ENCODE measurements at regions not wholly inside any gene's neighbourhood (a gene's known extent, or its start where the extent isn't known, plus 50 kb on each side); places are given as distances from the start of the nearest gene placed in this dataset.

DNA sequence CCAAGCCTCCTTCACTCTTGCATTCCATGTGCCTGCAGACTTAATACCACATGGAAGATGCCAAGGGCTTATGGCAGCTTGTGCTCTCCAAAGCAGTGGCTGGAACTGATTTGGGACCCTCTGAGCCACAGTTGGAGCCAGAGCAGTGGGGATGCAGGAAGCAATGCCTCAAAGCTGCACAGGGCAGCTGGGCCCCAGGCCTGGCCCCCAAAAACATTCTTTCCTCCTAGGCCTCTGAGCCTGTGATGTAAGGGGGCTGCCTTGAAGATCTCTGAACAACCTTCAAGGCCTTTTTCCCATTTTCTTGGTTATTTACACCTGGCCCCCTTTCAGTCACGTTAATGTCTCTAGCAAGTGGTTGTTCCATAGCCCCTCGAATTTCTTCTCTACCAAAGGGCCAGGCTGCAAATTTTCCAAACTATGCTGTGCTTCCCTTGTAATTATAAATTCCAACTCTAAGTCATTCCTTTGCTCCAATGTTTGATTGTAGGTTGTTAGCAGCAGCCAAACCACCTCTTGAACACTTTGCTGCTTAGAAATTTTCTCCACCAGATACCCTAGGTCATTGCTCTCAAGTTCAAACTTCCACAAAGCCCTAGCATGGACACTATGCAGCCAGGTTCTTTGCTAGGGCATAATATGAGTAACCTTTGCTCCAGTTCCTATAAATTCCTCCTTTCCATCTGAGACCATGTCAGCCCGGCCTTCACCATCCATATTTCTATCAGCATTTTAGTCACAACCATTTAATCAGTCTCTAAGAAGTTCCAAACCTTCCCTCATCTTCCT lies 245.0 kb upstream of the RBBP8 start:
- ATAC-seq (replicated peaks) = no peak

DNA sequence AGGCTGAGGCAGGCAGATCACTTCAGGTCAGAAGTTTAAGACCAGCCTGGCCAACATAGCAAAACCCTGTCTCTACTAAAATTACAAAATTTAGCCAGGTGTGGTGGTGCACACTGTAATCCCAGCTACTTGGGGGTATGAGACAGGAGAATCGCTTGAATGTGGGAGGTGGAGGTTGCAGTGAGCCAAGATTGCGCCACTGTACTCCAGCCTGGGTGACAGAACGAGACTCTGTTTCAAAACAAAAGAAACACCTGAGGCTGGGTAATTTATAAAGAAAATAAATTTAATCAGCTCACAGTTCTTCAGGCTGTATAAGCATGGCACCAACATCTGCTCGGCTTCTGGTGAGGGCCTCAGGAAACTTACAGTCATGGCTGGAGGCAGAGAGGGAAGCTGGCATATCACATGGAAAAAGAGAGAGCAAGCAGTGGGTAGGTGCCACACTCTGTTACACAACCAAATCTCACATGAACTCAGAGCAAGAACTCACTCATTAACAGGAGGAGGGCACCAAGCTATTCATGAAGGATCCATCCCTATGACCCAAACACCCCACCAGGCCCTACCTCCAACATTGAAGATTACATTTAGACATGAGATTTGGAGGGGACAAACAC lies 244.1 kb upstream of the RBBP8 start:
- no peak for ATAC-seq (replicated peaks)
- Mint-ChIP-seq H3K27me3 (peaks cover 13 to 16% of the 10 kb centered on the region in 2 donors), H3K9me3 (no peaks in the 10 kb centered on the region), H3K4me3 (no peak overlapping the region), H3K27ac (no peak overlapping the region), H3K36me3 (ENCODE audit: insufficient read depth) (no peaks in the 10 kb centered on the region), H3K4me1 (ENCODE audit: low read depth in 2 of 2) (no peaks in the 10 kb centered on the region)
- no peak for DNase-seq

More for the DNA sequence above, 245.0 kb upstream of the RBBP8 start:
- DNase-seq = no peak
- Mint-ChIP-seq H3K4me1 (ENCODE audit: low read depth in 2 of 2) (no peaks in the 10 kb centered on the region), H3K27ac (no peak overlapping the region), H3K36me3 (ENCODE audit: insufficient read depth) (no peaks in the 10 kb centered on the region), H3K27me3 (peaks cover 17 to 20% of the 10 kb centered on the region in 2 donors), H3K4me3 (no peak overlapping the region), H3K9me3 (no peaks in the 10 kb centered on the region)

DNA sequence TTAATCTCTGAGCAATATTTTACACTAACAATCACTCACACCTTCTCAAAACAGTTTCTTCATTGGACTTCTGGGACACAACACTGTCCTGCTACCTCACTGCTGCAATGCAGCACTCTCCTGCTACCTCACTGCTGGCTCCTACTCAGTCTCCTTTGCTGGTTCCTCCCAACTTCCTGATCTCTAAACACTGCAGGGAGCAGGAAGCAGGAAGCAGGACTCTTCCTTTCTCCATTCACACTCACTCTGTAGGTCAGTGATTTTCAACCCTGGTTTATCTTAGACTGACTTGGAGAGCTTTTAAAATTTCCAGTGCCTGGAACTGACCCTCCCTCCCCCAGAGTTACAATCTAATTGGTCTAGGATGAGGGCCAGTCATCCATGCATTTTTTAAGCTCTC lies 243.4 kb upstream of the RBBP8 start:
- no peak overlapping the region for H3K4me3 Mint-ChIP-seq
- peaks cover 14 to 18% of the 10 kb centered on the region in 2 donors for H3K27me3 Mint-ChIP-seq
- no peaks in the 10 kb centered on the region for H3K9me3 Mint-ChIP-seq
- H3K4me1 Mint-ChIP-seq (ENCODE audit: low read depth in 2 of 2) = no peaks in the 10 kb centered on the region
- ATAC-seq (replicated peaks) = no peak
- no peaks in the 10 kb centered on the region for H3K36me3 Mint-ChIP-seq (ENCODE audit: insufficient read depth)
- no peak for DNase-seq
- H3K27ac Mint-ChIP-seq = no peak overlapping the region

- DNase-seq (no peak), ATAC-seq (replicated peaks) (no peak)
- Mint-ChIP-seq H3K36me3 (ENCODE audit: insufficient read depth) (no peaks in the 10 kb centered on the region), H3K9me3 (no peaks in the 10 kb centered on the region), H3K4me3 (no peak overlapping the region), H3K27ac (no peak overlapping the region), H3K27me3 (peaks cover 13 to 25% of the 10 kb centered on the region in 2 donors), H3K4me1 (ENCODE audit: low read depth in 2 of 2) (no peaks in the 10 kb centered on the region)
Observed at GRCh38 chr18:22690556-22690955, 242.6 kb upstream of the RBBP8 start.

DNA sequence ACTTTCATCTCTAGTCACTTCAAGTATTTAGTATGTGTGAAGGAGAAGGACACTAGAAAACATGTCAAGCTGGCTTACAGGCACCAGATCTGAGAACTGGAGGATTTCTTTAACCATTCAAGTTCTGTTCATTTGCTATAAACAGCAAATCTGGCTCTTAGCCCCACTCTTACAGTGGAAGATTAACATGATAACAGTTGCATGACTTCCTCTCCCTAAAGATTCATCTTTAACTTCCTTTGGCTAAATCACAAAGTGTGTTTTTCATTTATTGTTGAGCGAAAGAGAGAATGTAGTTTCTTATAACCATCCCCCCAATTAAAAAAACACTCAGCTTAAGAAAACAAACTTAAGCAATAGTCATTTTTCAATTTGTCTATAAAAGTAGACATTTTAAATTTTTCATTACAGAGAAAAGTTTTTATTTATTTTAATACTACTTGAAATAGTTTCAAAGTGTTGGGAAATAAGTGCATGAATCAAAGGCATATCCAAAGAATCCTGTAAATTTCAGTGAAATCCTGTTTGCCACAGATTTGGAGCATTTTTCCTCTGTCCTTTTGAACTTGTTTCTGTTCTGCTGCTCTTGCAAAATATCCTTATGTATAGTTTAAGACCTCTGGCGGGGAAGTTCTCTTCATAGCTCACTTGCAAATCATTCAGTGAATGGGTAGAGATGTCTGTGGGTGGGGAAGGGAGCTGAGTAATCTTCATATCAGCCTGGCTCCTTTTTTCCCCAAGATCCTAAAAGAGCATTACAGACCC lies 241.0 kb upstream of the RBBP8 start:
- Mint-ChIP-seq H3K27ac (no peak overlapping the region), H3K9me3 (no peaks in the 10 kb centered on the region), H3K36me3 (ENCODE audit: insufficient read depth) (no peaks in the 10 kb centered on the region), H3K4me3 (no peak overlapping the region), H3K27me3 (peaks cover 25 to 33% of the 10 kb centered on the region in 2 donors), H3K4me1 (ENCODE audit: low read depth in 2 of 2) (no peaks in the 10 kb centered on the region)
- ATAC-seq (replicated peaks) (no peak), DNase-seq (no peak)

DNA sequence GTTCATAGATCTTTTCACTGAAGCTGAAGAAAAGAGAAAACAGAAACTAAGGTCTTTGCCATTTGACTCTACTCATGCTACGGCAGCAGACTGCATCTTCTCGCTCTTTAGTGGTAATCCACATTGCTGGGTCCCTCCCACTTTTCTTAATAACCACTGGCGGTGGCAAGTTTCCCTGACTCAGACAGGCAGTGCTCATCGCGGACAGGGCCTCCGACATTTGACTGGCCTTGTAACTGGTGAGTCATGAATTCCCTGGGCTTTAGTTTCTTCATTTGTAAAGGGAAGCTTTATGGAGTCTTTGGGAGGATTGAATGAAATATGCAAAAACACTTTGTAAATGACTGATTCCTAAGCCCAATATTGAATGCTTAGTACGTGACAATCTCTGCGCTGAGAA lies 238.2 kb upstream of the RBBP8 start:
- H3K36me3 Mint-ChIP-seq (ENCODE audit: insufficient read depth) = no peaks in the 10 kb centered on the region
- H3K9me3 Mint-ChIP-seq = no peaks in the 10 kb centered on the region
- H3K4me1 Mint-ChIP-seq (ENCODE audit: low read depth in 2 of 2) = no peaks in the 10 kb centered on the region
- ATAC-seq (replicated peaks) = no peak
- no peak overlapping the region for H3K27ac Mint-ChIP-seq
- DNase-seq = no peak
- no peak overlapping the region for H3K4me3 Mint-ChIP-seq
- H3K27me3 Mint-ChIP-seq = peaks cover 40 to 47% of the 10 kb centered on the region in 2 donors

GRCh38 chr18:22695674-22696073 lies 237.5 kb upstream of the RBBP8 start:
- DNase-seq (no peak), ATAC-seq (replicated peaks) (no peak)
- H3K9me3 Mint-ChIP-seq = no peaks in the 10 kb centered on the region
- H3K4me1 Mint-ChIP-seq (ENCODE audit: low read depth in 2 of 2) = no peaks in the 10 kb centered on the region
- H3K4me3 Mint-ChIP-seq = no peak overlapping the region
- H3K27me3 Mint-ChIP-seq = peaks cover 44 to 52% of the 10 kb centered on the region in 2 donors
- H3K36me3 Mint-ChIP-seq (ENCODE audit: insufficient read depth) = no peaks in the 10 kb centered on the region
- H3K27ac Mint-ChIP-seq = no peak overlapping the region

GRCh38 chr18:22697561-22697960 lies 235.6 kb upstream of the RBBP8 start:
- H3K27me3 Mint-ChIP-seq = peaks cover 52 to 60% of the 10 kb centered on the region in 2 donors
- no peaks in the 10 kb centered on the region for H3K36me3 Mint-ChIP-seq (ENCODE audit: insufficient read depth)
- no peaks in the 10 kb centered on the region for H3K4me1 Mint-ChIP-seq (ENCODE audit: low read depth in 2 of 2)
- H3K4me3 Mint-ChIP-seq = no peak overlapping the region
- no peak overlapping the region for H3K27ac Mint-ChIP-seq
- ATAC-seq (replicated peaks) (no peak), DNase-seq (no peak)
- no peaks in the 10 kb centered on the region for H3K9me3 Mint-ChIP-seq

DNA sequence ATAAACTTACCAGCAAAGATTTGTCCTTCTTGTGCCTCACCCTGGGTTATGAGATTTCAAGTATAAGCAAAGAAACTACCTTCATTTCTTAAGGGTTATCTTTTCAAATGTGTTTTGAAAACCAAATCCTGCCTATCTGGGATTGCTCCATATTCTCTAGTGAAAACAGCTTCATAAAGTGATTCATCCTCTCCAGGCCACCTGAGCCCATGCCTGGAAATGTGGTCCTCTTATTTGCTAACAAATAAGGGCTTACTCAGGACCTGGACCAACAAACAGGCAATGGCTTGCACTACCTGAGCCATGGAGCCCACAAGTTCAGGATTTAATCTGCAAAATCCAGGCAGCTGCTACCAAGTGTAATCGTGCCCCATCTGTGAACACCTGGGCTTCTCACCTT lies 234.4 kb upstream of the RBBP8 start:
- no peak for DNase-seq
- H3K4me1 Mint-ChIP-seq (ENCODE audit: low read depth in 2 of 2) = no peaks in the 10 kb centered on the region
- H3K36me3 Mint-ChIP-seq (ENCODE audit: insufficient read depth) = no peaks in the 10 kb centered on the region
- H3K4me3 Mint-ChIP-seq = no peak overlapping the region
- H3K27ac Mint-ChIP-seq = no peak overlapping the region
- H3K9me3 Mint-ChIP-seq = no peaks in the 10 kb centered on the region
- peaks cover 57 to 71% of the 10 kb centered on the region in 2 donors for H3K27me3 Mint-ChIP-seq
- ATAC-seq (replicated peaks) = no peak

DNA sequence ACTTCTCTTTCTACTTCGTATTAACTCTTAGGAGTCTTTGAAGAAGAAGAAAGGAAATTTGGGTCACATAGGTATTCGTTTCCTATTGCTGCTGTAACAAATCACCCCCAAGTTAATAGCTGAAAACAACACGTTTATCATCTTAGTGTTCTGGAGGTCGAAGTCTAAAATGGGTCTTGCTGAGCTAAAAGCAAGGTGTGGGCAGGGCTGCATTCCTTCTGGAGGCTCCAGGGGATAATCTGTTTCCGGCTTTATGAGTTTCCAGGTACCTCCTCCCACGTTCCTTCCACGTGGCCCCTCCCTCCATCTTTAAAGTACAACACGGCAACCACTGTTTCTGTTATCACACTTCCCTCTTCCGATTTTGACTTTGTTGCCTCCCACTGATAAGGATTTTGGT lies 233.5 kb upstream of the RBBP8 start:
- H3K27ac Mint-ChIP-seq = no peak overlapping the region
- H3K27me3 Mint-ChIP-seq = peaks cover 52 to 69% of the 10 kb centered on the region in 2 donors
- H3K36me3 Mint-ChIP-seq (ENCODE audit: insufficient read depth) = no peaks in the 10 kb centered on the region
- no peak overlapping the region for H3K4me3 Mint-ChIP-seq
- DNase-seq (no peak), ATAC-seq (replicated peaks) (no peak)
- no peaks in the 10 kb centered on the region for H3K4me1 Mint-ChIP-seq (ENCODE audit: low read depth in 2 of 2)
- no peaks in the 10 kb centered on the region for H3K9me3 Mint-ChIP-seq

GRCh38 chr18:22700920-22701319 lies 232.2 kb upstream of the RBBP8 start:
- Mint-ChIP-seq H3K4me1 (ENCODE audit: low read depth in 2 of 2) (no peaks in the 10 kb centered on the region), H3K36me3 (ENCODE audit: insufficient read depth) (no peaks in the 10 kb centered on the region), H3K27ac (no peak overlapping the region), H3K4me3 (no peak overlapping the region), H3K9me3 (no peaks in the 10 kb centered on the region), H3K27me3 (peaks cover 52 to 64% of the 10 kb centered on the region in 2 donors)
- DNase-seq (no peak), ATAC-seq (replicated peaks) (no peak)

DNA sequence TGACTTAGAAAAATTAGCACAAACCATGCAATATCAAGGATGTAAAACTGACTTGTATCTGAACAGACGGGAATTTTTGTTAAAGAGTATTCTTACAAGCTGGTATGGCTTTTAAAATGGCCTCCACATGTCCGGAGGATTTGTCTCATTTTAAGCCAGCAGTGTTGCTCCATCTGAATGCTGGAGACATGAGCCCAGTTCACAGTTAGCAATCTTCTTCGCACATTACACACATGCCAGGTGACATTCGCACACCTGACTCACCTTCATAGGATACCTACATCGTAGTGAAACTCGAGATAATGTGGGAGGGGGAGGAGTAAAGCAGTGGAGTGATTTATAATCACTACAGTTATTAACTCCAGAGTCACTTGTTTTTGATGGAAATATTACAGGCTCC lies 231.8 kb upstream of the RBBP8 start:
- no peak overlapping the region for H3K27ac Mint-ChIP-seq
- H3K4me3 Mint-ChIP-seq = no peak overlapping the region
- H3K4me1 Mint-ChIP-seq (ENCODE audit: low read depth in 2 of 2) = no peaks in the 10 kb centered on the region
- H3K36me3 Mint-ChIP-seq (ENCODE audit: insufficient read depth) = no peaks in the 10 kb centered on the region
- DNase-seq = no peak
- H3K9me3 Mint-ChIP-seq = no peaks in the 10 kb centered on the region
- ATAC-seq (replicated peaks) = no peak
- peaks cover 48 to 64% of the 10 kb centered on the region in 2 donors for H3K27me3 Mint-ChIP-seq

DNA sequence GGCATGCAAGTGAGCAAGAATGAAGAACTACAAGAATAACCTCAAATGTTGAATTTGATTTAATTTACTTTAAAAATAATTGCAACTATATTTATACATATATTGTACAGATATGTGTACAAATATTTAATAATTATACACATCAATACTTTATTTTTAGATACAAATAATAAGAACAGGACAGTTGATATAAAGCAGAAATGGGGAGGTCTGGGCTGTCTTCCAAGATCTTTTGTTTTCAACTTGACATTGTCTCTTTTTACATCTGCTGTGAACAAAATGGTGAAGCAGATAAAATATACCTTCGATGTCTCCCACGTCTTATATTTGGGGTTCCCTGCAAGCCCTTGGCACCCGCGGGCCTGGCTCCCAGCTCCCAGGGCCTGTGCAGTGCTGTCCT lies 231.3 kb upstream of the RBBP8 start:
- Mint-ChIP-seq H3K4me1 (ENCODE audit: low read depth in 2 of 2) (no peaks in the 10 kb centered on the region), H3K27ac (no peak overlapping the region), H3K27me3 (peaks cover 43 to 59% of the 10 kb centered on the region in 2 donors), H3K36me3 (ENCODE audit: insufficient read depth) (no peaks in the 10 kb centered on the region), H3K9me3 (no peaks in the 10 kb centered on the region), H3K4me3 (no peak overlapping the region)
- ATAC-seq (replicated peaks) = no peak
- no peak for DNase-seq

DNA sequence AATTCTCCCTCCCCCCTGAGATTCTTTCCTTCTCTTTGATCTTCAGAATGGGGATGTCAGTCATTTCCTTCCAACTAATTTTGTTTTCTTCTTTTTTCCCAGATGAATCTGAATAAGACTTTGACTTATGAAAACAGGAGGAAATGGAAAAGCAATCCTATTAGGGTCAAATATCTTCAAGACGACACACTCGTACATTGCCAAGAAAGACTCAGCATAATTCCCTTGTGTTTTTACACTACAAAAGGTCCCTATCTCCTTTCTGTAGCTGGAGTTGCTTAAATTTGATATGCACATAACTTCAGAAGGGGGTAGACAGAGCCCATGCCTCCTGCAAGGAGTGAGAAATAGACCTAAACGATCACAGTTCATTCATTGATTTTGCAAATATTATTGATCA lies 230.3 kb upstream of the RBBP8 start:
- no peaks in the 10 kb centered on the region for H3K36me3 Mint-ChIP-seq (ENCODE audit: insufficient read depth)
- DNase-seq = no peak
- no peaks in the 10 kb centered on the region for H3K4me1 Mint-ChIP-seq (ENCODE audit: low read depth in 2 of 2)
- H3K27me3 Mint-ChIP-seq = peaks cover 33 to 49% of the 10 kb centered on the region in 2 donors
- ATAC-seq (replicated peaks) = no peak
- no peaks in the 10 kb centered on the region for H3K9me3 Mint-ChIP-seq
- no peak overlapping the region for H3K4me3 Mint-ChIP-seq
- H3K27ac Mint-ChIP-seq = no peak overlapping the region

All from effector memory CD8-positive, alpha-beta T cell (primary cell).